GM10266 (cell line): ENCODE measurements at regions not wholly inside any gene's neighbourhood (a gene's known extent, or its start where the extent isn't known, plus 50 kb on each side); places are given as distances from the start of the nearest gene placed in this dataset.
"Not testable (repeated sequence)": the region's sequence is repeated elsewhere in the genome, so short reads cannot be mapped to it uniquely, and the experiment has no call there.

Experiments
- DNase-seq: peaks from one replicate; pipeline ENCODE4 v3.0.0; 2012; ENCODE audit errors: extremely low spot score
- CTCF ChIP-seq: IDR thresholded peaks from 2 replicates; pipeline ENCODE4 v1.5.1; 2012; ENCODE audit warnings: mild to moderate bottlenecking, low read depth; ENCODE audit not compliant: control insufficient read depth, insufficient read depth; ENCODE audit errors: missing control alignments

GRCh38 chr19:20453425-20453935 is 112.1 kb downstream of the ZNF737 start:
- DNase-seq: no peak
- TF ChIP-seq CTCF: no peak

GRCh38 chr19:20444202-20444885 is 121.2 kb downstream of the ZNF737 start:
- DNase-seq: no peak
- TF ChIP-seq CTCF: no peak

- DNase-seq: not testable (repeated sequence)
These were observed 133.2 kb downstream of the ZNF737 start for GRCh38 chr19:20432266-20432842.

- no peak for DNase-seq
- no peak for TF ChIP-seq CTCF
These were observed 133.8 kb downstream of the ZNF737 start for GRCh38 chr19:20431826-20432225.

- no peak for TF ChIP-seq CTCF
- no peak for DNase-seq
These were observed 142.0 kb downstream of the ZNF737 start for GRCh38 chr19:20423381-20424197.

- TF ChIP-seq CTCF: no peak
- no peak for DNase-seq
These were observed 143.1 kb downstream of the ZNF737 start for GRCh38 chr19:20422216-20423205.

GRCh38 chr19:20416661-20417060 is 148.9 kb downstream of the ZNF737 start:
- no peak for DNase-seq
- no peak for TF ChIP-seq CTCF
